HG02973 (cell line): ENCODE measurements at regions not wholly inside any gene's neighbourhood (a gene's known extent, or its start where the extent isn't known, plus 50 kb on each side); places are given as distances from the start of the nearest gene placed in this dataset.

Experiments
- ATAC-seq: cut with Tn5 transposase; IDR thresholded peaks from one replicate; pipeline ENCODE4 v1.9.1; 2021; ENCODE audit warnings: moderate library complexity; ENCODE audit not compliant: unreplicated experiment

DNA sequence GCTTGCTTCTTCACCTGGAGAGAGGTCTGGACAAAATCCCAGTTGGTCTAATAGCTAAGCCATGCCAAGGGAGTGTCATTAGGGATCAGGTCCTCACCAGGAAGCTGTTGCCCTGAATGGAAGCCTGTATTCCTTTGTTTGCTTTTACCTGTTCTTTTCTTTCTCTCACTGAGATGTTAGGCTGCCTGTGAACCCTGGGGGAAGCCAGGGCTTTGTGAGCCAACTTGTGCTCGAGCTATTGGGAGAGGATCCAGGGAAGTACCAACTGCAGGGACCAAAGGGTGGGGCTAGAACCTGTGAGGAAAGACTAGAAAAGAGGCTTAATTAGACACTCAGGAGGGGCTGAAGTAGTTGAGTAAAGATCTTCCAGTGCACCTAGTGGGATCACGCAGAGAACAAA, 451.2 kb upstream of the TLE4 start:
- ATAC-seq = no peak

DNA sequence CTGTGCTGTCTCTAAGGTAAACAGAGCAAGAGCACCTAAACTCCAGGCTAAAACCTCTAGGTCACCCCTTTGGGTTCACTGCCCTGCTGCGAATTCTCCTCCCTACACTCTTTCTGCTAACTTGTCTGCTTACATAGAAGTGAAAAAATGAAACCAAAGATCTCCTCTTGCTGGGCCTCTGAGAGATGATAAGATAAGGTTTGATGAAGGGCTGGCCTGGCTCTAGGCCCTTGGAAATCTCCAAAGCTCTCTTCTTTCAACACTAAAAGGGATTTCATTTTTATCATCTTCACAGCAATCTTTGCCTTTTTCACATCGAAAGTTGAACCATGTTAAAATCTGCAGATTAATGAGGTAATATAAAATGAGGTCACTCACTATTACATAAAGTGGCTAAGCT, 450.8 kb upstream of the TLE4 start:
- no peak for ATAC-seq

DNA sequence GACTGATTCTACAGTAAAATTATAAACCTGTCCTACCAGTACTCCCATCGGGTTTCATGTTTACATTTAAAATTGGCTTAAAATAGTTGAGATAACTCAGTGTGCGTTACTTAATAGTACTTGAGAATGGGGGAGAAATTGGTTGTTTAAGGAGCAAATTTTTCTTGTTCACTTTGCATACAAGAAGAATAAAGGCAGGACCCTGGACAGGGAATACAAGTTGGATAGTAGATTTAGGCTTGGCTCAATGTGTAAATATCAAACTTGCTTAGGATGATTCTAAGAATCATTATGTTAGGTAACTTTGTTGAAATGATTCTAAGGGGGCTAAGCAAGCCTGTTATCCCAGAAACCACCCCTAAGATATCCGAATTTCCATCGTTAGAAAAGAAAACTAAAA, 448.4 kb upstream of the TLE4 start:
- no peak for ATAC-seq

DNA sequence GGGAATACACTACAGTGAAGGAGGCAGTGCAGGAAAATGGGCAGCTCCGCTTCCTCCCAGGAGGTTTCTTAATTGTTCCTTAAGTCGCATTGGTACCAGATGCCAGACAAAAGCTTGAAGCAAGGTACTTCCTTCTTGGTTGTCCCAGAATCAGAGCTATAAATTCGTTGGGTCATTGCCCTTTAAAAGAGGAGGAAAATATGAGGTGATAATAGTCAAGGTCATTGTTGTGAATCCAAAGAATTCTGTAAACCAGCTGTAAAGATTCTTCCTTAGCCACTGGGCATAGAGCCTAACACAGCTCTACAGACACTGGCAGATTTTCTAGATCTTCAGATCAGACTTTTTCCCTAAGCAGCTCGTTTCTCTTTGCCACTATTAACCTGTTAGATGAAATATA, 444.1 kb upstream of the TLE4 start:
- ATAC-seq = no peak

DNA sequence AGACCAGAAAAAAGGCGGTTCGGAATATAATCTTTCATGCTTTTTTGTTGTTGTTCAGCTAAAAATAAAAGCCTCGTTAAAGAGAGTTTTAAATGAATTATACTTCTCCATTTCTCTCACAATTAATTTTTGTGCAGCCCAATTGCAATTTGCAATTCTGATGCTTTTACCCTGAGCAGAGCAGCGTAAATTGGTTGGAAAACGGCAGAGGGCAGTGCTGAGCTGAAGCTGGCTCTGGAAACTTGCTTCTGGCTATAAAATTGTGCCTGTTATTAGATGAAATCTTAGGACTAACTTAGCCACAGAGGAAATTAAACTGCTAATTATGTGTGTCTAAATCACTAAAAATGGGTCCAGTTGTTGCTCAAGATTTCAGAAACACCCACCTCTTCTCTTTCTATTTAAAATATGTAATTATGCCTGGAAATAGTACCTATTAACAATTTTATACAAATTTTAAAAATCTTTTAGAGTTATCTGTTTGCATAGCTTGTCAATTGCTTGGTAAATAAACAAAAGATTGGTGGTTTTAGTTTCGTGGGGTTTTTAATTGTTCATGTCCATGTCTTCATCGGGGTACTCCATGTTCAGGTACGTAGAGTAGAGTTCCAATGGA, 441.8 kb upstream of the TLE4 start:
- no peak for ATAC-seq

DNA sequence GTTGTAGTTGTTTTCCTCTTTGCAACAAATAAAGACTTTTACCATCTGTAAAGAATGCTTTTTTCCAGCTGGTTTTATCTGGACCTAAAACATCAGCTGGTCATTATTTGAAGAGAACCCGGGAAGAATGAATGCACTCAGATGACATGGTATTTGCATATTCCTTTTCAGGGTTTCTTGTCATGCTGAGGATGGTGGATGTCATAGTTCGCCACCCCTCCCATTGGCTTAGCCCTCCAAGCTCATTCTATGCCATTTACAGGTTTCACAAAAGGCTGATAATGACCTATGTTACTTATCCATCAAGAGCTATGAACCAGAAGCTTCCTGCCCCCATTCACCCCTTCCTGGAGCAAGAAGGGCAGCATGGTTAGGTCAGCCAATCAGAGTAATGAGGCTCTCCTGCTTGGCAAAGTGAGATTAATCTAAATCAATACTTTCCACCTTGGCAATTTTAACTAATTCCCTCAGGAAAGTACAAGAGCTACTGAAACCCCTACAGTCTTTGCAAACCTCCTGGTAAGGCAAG, 440.5 kb upstream of the TLE4 start:
- no peak for ATAC-seq

DNA sequence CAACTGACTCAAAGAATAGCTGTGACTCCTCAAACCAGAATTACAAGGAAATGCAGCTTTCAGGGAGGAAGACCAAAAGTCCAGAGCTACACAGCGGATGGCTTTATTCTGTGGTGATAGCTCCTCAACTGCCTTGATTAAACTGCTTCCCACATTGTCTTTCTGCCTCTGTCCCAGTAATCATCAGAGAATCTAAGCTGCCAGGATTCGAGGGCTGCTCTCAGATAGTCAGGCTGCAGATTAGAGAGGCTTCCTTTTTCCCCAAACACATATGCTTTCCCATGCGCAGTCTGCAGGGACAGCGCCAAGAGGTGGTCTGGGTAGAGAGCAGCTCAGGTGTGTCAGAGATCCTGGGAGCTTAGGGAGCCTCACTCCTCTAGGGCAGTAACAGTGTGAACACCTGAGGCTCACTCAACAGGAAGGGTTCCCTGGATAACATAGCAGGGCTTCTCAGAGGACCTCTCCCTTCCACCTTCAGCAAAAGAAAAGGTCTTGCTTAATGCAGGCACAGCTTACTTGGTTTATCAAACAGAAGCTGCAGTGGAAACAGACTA, 439.9 kb upstream of the TLE4 start:
- ATAC-seq = no peak

DNA sequence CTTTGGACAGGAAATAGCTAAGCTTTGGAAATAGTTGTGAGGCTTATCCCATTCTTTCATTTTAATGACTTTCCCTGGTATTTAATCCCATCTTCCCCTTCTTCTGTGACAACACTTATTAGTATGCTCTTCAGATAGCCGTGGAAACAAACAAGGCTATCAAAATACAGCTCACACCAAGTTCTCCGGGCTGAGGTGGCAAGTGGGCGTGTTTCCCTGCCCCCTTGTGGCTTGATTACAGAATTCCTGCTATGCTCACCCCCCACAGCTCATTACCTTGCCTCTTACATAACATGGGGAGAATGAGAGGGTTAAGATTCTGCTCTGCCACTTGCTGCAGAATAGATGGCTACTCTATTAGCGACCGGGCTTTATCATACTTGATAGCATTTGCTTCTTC, 437.1 kb upstream of the TLE4 start:
- ATAC-seq = no peak

DNA sequence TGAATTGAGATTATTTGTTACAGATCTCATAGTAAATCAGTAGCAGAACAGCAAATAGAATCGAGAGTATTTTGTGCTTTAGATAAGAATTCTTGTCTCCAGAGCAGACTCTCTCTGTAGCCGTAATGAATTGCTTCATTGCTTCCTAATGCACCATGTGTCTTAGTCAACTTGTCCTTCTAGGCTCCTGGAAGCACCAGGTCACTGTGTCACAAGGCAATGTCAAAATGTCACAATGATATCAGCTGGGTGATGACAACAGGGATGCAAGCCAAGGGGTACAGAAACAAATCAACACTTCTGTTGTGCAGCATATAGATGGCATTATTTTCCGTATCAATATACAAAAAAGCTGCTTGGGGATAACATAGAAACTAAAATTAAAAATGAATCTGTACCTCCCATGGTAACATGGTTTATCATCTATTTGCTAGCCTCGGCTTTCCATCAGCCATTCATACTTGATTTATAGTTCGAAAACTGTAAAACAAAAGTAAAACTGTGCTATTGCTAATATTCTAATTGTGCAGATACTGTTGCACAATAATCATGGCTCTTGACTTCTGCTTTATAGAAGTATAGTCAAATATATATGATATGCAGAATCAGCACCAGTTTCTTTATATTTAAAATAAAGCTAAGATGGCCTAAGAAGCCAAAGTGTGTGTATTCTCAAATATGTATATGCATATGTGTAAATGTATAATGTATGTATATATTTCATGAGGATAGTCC, 435.9 kb upstream of the TLE4 start:
- no peak for ATAC-seq

DNA sequence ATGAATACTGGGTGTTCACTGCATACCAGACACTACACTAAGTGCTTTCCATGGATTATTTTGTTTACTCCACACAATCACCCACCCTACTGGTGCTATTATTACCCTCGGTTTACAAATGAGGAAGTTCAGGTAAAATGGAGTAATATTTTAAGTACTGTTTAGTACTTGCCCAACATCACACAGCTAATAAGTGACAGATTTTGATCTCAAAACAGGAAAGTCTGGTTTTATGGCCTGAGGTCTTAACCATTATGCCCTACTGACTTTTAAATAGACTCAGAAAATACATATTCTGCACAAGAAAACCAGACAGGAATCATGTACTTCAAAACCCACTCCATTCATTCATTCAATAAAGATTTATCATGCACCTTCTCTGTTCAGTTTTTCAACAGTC, 431.0 kb upstream of the TLE4 start:
- ATAC-seq = no peak

DNA sequence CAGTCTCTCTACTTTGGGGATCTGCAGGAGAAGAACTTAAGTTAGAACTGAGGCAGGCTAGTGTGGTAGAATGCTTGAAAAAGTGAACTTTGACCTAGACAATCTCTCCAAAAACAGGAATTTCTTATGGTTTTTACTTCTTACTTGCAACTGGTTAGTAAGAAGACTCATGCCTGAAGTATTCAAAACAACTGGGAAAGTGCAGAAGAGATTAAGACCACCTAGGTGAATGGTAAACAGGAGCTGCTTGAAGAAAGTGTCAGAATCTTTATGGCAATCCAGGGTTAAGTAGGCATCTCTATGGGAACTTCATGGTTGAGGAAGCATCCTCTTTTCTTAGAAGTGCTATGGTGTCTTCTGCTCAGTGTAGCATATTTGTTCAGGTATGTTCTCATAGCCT, 428.6 kb upstream of the TLE4 start:
- ATAC-seq = no peak

DNA sequence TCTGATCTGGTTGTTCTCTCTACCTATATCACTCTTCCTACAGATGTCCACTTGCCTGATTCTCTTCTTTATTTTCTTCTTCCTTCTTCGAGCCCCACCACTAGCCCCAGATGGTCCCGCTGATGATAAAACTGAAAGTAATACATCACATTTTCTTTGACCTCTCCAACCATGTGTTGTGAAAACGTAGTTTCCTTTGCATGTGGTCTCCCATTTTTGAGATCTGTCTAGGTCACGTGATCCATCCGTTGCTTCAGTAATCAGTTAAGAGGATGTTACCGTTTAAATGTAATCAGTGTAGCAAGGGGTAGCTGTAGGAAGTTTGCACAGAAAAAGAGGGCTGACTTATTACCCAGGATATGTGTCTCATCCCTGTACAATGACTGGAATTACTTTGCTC, 426.3 kb upstream of the TLE4 start:
- no peak for ATAC-seq

DNA sequence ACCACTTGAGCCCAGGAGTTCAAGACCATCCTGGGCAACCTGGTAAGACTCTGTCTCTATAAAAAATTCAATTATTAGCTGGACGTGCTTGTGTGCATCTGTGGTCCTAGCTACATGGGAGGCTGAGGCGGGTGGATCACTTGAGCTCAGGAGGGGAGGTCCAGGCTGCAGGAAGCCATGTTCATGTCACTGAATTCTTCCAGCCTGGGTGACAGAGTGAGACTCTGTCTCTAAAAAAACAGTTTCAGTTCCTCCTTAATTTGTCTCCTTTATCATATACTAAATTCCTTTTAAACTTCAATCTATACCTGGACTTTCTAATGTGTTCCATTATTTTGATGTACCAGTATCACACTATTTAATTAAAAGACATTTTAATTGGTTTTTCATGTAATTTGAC, 422.2 kb upstream of the TLE4 start:
- no peak for ATAC-seq

DNA sequence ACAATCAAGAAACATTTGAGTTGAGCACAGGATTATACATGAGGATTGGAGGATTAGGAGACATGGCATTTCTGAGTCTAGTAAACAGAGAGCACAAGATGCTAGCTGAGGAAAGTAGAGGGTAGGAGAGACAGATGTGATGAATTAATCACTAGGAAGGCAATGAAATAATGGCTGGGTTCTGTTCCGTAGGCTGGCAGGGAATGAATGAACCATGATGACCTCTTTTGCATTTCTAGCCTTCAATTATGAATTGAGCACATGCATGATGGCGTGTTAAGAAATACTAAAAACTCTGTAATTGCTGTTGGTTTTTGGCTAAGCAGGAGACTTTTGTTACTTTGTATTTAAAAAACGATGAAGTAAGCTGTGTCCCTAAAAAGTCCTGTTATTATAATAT, 420.0 kb upstream of the TLE4 start:
- ATAC-seq = no peak

DNA sequence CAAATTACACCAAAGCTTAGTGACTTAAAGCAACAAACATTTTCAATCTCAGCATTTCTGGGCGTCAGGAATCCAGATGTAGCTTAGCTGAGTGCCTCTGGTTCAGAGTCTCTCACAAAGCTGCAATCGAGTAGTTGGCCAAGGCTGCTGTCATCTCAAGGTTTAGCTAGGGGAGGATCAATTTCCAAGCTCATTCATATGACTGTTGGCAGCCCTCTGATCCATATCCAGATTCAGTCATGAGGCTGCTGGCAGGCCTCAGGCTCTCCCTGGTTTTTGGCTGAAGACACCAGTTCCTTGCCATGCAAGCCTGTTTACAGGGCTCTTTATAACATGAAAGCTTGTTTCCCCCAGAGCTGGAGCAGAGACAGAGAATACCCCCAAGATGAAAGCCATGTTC, 419.5 kb upstream of the TLE4 start:
- ATAC-seq = no peak

DNA sequence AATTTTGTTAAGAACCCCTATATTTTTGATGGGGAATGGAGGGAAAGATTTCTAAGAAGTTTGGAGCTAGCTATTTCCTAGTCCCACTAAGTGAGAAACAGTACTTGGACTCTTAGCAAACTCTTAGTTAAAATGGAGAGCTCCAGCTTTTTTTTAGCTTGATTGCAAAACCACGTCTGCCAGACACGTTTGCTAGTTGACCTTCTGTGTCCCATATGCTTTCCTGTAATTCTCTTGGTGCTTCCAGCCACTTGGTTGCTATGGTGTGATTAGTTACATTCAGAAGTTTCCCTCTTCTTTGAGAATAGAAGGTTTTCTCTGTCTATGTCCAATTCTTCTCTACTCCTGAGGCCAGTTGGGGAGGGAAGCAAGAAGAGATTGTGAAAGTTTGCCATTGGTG, 417.0 kb upstream of the TLE4 start:
- ATAC-seq = no peak

DNA sequence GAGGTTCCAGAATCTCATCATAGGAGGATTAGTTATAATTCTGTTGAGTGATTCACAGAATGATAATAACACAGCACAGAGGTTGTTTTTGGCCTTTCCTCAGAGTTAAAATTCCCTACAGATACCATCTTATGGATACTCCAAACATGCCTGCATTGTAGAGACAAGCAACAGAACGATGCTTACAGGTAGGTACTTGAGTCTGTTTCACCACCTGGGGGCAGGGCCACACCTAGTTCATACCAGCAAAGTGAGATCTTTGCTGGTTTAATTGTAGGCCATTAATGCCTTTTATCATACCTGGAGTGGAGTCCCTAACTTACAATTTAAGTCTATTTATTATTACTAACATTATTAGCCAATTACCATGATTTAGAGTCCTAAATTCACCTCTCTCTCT, 416.5 kb upstream of the TLE4 start:
- ATAC-seq = no peak

DNA sequence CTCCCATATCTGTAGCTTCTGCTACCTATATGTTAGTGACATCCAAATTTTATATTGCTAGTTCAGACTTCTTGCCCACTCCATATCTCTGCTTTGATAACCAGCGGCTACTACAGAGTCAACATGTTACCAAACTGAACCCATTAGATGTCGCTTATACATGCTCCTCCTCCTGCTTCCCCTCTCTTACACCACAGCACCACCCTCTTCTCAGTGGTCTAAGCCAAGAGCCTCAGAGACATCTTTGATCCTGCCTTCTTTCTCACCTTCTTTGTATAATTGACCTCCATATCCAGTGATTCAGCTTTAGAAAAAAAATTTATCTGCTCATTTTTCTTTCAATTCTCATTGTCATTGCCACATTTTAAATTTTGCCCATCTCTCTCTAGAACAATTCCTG, 408.2 kb upstream of the TLE4 start:
- ATAC-seq = no peak

DNA sequence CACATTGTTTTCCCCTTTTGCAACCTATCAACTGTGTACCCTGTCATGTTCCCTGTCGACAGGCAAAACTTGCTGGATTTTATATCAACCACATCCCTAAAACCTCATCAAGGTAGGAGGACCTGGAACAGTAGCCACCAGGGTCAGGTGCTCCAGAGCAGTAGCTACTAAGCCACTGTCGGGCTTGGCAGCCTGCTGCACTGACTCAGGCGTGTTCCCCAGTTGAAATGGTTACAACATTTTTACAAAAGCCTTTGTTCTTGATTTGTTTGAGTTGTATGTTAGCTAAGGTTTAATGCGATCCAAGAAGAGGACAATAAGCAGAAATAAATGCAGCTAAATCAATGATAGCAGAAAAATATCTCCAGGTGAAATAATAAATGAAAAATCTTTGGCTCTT, 407.4 kb upstream of the TLE4 start:
- ATAC-seq = no peak

DNA sequence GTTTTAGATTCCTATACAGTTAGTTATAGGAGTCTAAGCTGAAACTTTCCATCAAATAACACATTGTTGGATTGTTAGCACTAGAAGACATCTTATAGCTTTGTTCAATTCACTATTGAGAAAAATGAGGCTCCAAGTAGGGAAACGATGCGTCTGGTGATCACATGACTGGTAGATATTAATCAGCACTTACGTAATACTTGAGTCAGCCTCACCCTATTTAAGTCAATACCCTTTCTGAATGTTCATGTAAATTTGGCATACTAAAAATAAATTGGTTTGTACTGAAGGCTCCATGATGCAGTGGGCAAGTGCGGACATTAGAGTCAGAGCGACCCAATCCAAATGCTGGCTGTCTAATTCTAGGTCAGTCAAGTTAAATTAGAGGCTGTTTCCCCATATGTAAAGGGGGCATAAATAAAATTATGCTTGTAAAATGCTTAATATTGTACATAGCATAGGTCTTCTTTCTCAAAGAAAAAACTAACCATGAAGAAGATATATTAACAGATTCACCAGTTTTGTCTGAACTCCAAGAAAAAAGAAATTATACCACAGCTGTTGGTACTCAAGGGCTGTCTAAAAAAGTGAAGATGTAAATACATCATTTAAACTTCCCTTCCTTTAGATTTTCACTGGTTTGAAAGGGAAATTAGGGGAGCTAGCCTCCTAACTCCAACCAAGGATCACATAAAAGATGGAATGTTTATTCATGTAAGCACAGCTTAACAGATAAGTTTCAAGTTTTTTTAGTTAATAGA, 406.6 kb upstream of the TLE4 start:
- no peak for ATAC-seq

DNA sequence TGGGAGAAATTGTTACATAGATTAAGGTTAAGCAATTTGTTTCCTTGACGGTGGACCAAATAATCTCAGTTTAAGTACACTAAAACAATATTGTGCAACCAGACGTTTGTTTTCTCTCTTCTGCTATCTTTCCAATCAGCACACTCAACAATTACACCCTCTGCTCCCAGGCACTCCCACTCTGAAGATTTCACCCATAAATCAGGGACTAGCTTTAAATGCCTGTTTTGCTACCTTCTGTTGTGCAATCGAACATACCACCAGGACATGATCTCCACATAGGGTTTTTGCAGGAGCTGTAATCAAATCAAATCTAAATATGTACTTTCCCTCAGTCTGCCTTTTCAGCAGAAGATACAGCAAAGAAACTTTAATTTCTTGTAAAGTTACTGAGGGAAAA, 405.8 kb upstream of the TLE4 start:
- ATAC-seq = no peak

DNA sequence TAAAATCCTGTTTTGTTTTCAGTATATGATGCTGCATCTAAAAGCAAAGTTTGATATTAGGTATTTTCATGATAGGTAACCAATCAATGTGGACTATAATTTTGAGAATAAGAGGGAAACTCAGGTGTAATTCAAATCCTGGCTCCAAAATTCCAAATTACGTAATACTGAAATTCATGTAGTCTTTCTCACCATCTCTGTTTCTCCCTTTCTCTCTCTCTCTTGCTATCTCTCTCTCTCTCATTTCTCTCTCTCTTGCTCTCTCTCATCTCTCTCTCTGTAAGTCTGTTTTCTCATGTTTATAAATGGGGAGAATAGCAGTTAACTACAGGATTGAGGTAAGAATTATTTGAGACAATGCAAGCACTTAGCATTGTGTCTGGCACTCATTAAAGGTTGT, 401.1 kb upstream of the TLE4 start:
- no peak for ATAC-seq
